DMS 273 (cell line): ENCODE measurements at regions not wholly inside any gene's neighbourhood (a gene's known extent, or its start where the extent isn't known, plus 50 kb on each side); places are given as distances from the start of the nearest gene placed in this dataset.

ENCODE experiments used
- DNase-seq: peaks from one replicate; lab custom pipeline; 2025; ENCODE audit not compliant: unreplicated experiment; lab: John Stamatoyannopoulos, UW

DNA sequence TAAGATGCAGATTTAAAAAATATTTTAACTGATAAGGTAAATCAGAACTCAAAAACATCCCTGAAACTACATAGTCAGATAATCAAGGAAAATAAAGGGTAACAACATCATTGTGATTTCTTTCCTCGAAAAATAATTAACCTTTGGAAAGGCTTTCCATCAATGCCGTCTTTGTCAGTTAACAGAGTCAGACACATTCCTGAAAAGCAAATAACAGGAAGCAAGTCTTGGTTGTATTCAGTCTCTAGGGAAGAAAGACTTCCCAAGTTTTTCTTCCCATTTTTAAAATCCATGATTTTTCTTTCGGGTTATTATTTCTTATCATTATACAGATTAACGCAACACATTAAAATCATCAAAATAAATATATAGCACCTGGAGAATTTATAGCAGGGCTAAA is 256.4 kb upstream of the CDH6 start:
- DNase-seq: no peak

DNA sequence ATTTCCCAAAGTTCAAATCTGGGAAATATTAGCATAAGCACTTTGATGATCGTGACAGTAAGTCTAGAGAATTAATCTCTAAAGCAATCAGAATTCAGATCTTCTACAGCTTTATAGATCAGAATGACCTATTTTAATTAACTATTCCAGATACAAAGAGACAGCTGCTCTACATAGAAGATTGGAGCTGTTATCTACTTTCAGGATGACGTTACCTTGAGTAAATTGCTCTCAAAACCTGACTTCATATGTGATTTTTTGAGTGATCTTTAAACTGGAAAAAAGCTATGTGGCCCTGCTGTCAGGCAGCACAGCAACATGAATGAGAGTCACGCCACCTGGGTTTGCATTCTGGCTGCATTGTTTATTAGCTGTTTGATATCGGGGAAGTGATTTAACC is 259.9 kb upstream of the CDH6 start:
- DNase-seq: no peak

DNA sequence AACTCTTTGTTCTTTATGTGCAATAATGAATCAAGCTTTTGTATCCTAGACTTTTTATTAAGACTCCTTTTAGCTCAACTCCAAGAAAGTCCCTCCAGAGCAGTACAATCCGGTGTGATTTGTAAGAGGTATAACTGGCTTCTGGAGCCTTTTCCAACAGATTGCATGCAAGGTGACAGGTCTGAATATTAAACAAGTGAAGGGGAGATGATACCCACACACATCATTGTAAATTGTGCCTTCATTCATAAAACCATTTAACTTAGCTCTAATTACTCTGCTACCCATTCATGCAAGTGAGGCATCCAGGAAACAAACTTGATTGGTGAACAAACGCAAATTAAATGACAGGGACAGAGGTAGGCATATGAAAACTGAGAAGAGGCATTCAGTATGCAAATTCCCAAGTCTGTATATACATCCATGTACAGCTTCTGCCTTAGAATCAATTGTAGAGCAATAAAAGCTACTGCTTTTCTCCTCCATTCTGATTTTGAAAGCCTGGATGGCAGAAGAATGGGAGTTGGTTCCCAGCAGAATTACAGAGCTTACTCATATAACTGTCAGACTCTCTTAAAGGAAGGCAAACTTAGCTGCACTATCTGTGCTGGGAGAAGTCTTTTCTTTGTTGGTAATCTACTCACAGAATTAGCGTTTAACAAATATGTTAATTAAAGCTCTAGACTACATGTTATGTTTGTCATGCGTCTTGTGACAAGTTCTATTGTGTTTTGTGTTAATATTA is 261.0 kb upstream of the CDH6 start:
- no peak for DNase-seq

DNA sequence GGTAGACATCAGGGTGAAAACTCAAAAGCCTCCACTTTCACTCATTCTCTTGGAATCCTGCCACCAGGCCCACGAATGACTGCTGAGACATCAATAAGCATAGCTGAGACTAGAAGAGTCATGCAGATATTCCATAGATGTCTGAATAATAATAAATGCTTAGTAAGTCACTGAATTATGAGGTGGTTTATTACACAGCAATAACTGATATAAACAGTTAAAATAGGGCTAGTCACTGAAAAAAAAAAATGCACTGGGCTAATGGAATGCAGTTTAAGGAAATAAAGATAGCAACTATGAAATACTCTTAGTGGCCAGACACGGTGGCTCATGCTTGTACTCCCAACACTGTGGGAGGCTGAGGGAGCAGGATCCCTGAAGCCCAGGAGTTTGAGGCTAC is 262.8 kb upstream of the CDH6 start:
- DNase-seq: no peak

DNA sequence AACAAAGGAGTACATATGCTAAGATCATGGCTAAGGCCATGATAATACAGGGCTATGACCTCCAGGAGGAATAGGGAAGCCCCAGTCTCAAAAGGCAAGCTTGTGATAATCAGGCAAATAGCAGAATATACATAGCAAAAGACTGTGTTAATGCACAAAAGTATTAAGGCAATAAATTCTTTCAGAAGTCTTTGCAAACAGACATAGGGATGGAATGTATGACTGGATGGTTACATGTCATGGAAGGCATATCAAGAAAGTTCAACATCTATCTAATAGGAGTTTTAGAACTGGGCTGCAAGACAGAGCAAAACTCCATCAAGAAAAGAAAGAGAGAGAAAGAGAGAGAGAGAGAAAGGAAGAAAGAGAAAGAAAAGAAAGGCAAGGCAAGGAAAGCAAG is 264.5 kb upstream of the CDH6 start:
- DNase-seq: no peak

DNA sequence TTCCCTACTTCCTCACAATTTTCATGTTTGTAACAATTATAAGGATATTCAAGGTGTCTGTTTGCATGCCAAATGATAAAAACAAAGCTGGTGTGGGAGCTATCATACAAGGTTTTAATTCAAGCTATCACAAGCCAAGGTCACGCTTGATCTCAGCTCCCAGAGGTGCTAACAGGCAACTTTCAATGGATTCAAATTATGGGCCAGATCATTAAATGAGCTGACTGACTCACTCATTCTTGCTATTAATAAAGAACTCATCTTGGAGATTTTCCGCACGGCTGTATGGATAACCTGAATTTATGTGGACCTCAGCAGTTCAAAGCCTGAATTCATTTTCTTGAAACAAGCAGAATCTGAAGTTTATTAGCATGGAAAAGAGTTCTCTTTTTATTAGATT is 267.3 kb upstream of the CDH6 start:
- no peak for DNase-seq

DNA sequence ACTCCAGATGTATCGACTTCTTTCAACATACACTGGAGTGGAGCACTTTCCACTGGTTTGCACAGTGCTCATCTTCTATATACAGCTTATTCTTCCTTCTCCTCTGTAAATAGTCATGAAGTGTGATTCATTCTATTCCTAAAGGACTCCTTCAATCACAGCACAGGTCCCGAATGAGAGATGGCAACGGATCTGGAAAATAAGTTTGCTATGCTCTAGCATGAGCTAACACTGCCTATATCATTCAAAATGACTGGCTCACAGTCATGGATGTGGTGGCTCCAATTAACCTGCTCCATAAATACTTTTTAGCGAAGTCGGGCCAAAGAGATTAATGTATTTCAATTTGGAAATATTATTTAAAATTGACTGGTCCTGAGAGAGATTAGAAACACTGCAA is 272.1 kb upstream of the CDH6 start:
- DNase-seq: no peak

DNA sequence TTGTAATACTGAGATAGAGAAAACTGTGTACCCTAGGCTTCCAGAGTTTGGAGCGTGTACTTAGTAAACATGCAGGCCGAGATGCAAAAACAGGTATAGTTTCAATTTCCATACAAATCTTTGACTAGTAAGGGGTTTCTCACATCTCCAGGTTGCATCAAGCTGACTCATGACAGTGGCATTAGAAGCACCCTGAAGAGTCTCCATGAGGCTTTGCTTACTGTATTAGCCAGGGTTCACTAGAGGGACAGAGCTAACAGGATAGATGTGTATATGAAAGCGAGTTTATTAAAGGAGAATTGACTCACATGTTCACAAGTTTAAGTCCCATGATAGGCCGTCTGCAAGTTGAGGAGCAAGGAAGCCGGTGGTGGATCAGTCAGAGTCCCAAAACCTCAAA is 275.3 kb upstream of the CDH6 start:
- DNase-seq: no peak

DNA sequence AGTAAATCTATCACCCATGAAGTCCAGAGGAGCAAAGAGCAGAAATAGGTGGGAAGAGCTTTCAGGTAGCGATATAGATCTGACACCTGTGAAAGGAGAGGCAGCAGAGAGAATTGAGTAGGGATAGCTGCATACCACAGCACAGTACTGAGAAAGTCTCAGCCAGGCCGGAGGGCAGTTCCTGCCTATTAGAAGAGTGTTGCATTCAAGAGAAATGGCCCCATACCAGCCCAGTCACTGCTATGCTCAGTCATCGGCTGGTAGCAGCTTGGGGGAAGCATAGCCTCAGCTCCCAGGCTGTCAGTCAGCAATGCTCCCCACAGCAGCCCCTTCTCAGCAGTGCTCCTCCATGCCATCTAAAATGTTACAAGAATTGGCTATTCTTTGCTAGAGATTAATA is 285.1 kb upstream of the CDH6 start:
- no peak for DNase-seq

DNA sequence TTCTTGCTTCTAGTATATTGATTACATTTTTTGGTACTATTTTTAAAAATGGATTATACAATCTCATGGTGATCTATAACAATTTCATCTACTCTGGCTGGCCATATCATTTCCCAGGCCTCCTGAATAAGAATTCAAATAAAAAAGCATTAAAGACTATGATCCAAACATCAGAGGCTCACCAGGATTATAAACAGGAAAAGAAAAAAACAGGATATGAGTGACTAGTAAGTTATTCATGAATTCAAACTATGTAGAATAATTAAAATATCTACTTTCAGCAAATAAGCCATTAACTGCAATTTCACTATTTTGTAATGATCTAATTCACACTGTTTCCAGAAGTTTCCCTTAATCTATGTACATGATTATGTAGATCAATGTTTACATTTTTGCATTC is 293.1 kb upstream of the CDH6 start:
- DNase-seq: no peak

DNA sequence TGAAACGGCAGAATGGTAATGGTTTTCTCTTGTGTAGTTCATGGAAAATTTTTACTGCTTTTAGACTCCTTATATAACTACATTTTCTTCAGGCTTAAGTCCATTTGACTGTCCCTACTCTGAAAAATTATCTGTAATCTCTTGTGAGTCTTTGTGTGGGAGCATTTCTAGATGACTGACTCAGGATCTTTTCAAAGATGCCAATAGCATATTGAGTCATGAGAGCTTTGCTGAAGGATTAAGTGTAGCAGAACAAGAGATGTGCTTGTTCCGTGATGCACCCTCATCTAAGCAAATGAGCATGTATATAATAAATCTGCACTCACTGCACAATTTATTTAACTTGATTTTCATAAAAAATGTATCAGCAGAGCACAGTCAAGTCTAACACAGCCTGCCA is 298.7 kb upstream of the CDH6 start:
- DNase-seq: no peak

DNA sequence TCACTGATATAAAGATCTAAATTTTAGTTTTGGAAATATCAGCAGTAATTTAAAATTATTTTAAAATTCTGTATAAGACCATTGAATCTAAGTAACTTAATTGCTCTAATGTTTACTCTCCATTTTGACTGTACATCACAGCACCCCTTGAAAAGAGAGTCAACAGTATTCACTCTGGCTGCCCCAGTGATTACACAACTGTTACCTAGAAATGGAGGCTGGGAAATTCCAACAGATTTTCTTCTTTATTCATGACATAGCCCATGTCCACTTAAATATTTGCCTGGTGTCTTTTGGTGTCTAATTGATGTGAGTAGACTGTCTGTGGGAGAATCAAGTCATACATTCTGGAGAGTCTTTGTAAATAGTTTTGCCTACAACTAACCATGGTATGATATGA is 301.8 kb upstream of the CDH6 start:
- DNase-seq: no peak

DNA sequence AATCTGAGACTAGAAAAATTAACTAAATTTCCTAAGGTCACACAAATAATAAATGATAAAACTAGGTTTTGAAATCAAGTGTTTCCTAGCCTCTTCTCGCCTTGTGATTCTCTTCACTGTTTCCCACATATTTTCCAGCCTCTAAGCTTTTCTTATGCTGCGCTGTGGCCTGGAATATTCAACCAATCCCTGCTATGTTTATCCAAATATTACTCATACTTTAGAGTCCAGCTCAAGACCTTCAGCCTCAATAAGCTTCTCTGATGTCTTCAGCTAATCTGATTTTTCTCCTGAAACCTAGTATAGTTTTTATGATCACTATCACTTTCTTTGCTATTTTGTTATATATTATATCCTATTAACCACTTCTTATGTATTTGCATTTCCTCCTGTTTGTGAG is 303.1 kb upstream of the CDH6 start:
- no peak for DNase-seq

DNA sequence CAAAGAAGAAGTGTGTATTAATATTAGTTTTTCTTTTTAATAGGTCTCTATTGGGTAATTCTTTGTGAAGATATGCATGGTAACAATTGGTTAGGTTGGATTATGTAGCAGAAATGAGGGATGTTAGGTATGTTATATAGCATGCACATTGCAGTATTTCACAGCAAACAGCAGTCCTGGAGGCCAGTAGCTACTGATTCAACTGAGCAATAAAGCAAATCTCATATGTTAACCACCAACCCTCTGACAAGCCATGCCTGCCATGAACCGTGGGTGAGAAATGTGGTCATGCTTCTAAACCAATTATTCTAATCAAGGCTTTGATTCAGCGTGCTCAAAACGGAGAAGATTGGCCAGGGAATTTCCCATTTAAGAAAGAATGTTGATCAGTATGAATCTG is 313.0 kb upstream of the CDH6 start:
- DNase-seq: no peak

DNA sequence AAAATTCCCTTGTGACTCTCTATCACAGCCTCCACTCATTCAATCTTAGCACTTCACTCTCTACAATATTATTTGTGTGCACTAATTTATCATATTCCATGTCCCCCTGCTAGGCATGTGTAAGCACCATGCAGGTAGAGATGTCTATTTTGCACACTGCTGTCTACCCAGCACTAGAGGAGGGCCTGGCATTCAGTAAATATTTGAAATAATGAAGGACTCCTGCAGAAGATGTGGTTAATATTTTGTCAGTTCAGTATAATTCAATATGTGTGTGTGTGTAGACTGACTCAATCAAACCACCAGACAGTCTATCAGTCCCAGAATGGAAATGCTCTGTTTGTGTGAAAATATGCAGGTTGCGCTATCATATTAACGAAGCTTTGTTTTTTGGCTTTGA is 313.6 kb upstream of the CDH6 start:
- DNase-seq: no peak

DNA sequence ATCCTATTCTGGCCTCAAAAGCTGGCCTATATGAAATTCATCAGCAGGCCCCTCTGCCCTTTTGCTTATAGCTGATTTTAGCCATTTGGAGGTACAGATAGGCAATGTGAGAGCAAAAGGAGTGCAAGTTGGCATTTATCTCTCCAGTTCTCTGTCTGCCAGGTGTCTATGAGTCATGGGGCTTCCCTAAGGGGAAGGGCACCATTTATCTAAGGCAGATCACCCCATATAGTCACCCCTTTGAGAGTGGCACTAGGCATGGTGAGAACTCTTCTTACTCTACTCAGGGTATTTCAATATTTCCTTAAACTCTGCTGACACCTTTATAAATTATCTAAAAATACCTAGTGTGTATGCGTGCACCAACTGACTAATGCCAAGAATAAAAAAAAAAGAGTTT is 314.7 kb upstream of the CDH6 start:
- DNase-seq: no peak

DNA sequence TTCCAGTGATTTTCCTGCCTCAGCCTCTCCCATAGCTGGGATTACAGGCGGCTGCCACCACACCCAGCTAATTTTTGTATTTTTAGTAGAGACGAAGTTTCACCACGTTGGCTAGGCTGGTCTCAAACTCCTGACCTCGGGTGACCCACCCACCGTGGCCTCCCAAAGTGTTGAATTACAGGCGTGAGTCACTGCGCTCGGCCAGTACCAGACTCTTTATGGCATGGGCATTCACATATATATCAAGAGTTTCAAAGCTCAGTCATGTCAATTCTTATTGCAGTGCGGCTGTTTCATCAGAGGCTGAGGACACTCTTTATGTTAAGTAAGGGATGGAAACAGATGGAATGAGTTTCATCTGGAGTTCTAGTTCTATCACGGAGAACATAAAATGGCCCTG is 315.2 kb upstream of the CDH6 start:
- no peak for DNase-seq

DNA sequence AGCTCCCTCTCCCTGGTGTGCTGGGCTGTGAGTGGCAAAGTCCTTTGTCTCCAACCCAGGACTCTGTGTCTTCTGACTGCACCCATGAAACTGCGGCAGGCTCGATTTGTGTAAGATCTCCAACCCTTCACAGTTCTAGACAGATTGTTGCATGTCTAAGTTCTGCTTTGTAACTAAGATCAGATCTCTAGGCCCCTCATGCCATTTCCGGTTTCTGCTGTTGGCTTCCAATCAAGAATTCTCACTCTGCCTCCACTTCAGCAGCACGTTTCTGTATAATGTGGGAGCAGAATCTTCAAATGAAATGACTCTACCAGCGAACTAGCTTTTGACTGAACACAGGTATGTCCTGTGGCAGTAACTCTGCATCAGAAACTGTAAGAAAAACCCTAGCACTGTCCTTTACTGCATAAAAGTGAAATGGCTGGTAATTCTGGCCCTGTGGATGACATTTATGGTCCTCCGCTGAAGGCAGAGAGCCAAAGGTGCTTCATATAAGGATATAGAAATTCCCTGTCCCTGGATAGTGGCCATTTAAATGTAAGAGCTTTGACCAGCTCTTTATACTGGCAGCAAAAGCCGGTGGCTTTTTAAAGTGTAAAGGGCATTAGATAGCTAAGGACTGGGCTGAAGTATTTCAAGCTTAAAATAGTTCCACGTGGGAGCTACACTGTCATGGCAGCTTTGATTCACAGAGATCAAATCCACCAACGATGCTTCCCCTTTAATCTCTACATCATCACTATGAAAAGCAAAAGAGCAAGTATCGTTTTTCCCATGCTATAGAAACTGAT is 319.0 kb upstream of the CDH6 start:
- no peak for DNase-seq

DNA sequence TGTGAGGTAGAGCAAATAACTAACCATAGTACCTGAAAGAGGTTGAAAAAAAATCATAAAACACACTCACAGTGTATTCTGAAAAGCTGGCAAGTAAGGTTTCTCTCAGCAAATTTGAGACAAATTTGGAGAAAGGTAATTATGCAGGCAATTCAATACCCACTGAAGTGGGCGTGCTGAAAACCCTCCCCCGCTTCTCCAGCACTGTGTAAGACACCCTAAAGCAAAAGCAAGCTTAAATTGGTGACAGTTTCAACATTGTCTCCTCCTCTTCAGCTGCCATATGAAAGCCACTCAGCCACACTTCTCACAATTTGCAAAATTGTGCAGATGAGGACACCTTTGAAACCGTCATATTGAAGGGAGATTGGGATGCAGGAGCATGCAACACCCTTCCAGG is 322.3 kb upstream of the CDH6 start:
- DNase-seq: no peak

DNA sequence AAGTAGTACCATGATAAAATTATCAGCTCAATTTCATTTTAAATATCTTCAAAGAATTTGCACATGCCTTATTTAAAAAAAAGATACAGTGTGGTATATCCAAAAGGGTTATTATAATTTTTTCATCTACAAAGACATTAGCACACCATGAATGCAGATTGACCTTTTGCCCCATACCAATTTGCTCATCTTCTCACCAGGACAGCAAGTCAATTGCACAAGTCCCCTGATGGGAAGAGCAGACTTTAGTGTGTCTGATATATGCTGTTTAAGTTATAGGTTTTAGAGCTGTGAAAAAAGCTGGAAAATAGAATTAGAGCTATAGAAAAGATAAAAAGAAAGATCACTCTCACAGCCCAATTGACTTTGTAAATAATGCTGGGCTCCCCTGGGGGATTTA is 325.8 kb upstream of the CDH6 start:
- no peak for DNase-seq

DNA sequence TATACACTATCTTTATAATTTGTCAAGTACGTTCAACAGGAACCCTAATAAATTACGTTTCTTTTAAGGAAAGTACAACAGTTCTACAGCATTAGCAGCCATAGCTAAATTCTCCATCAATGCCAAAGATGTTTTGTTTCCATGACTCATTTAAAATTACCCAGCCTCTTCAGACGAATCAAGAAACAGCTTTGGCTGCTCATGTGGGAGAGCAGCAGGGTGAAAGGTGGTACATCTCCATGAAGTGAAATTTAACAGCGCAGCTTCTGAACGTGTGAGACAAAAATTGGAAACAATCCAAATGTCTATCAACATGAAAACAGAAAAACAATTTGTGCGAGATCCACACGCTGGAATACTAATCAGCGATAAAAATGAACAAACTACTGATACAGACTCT is 327.3 kb upstream of the CDH6 start:
- DNase-seq: no peak

DNA sequence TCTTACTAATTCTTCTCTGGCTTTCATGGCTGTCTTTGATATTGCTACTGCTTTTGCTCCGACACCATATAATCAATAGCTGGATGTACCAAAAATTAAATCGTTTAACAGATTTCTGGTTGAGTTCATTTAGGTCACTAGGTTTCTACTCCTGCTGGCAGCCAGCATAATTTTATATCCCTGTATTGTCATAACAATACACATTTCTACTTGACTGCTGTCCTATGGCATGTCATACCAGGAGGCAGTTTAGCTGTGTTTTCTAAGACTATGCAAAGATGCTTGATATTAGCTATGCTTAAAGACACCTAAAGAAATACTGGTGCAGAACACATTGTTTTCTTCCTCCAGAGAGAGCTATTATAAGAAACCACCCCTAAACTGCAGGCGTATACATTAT is 337.2 kb upstream of the CDH6 start:
- no peak for DNase-seq

DNA sequence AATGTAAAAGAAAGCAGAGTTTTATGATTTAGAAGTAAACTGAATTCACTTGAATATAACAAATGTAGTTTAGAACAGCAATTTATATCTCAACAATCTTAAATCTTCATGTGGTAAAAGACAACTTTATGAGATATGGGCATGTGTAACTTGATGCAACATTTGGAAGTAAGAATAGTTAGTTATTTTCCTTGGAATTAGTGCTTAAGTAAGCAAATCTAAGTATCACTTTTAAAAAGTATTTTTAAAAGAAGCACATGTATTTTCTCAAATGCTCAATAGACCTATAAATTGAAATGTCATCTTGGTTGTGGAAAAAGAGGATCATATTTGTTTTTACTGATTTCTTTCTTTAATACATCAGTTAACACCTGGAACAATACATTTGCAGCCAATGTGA is 340.3 kb upstream of the CDH6 start:
- no peak for DNase-seq
